ENCODE measurements at regions not wholly inside any gene's neighbourhood (a gene's known extent, or its start where the extent isn't known, plus 50 kb on each side); places are given as distances from the start of the nearest gene placed in this dataset.

DNA sequence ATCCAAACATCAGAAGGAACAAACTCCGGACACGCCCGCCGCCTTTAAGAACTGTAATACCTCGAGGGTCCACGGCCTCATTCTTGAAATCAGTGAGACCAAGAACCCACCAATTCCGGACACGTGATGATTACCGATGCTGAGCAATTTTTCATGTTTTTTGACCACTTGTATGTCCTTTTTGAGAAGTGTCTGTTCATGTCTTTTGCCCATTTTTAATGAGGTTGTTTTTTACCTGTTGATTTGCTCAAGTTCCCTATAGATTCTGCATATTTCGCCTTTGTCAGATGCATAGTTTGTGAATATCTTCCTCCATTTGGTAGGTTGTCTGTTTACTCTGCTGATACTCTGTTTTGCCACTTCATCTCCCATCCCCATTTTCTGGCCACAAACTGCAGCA lies 150.4 kb downstream of the IRS1 start:
- H3K4me1 ChIP-seq = peaks cover 42 to 75% of the 10 kb centered on the region in 2 donors
- DNase-seq = no peak
- intact Hi-C loops (cut with DNase I) = loop anchor here (10.0 kb wide), 1 partner anchor 146 kb away; the partner anchor contains the start of gene IRS1
- H3K27ac ChIP-seq = peak overlapping the region; percentile 90 to 96 (median 92)
- H3K9me3 ChIP-seq = no peaks in the 10 kb centered on the region
- WGBS, 2 donors = 96 to 99% methylated on average over 10 of the region's 10 CpGs
- no peaks in the 10 kb centered on the region for H3K27me3 ChIP-seq
- H3K36me3 ChIP-seq = no peaks in the 10 kb centered on the region
- no peak overlapping the region for H3K4me3 ChIP-seq (replicated peaks in 1 of 3)
- TF ChIP-seq POLR2A (IDR thresholded peaks at IDR 0.05) = no peak
- TF ChIP-seq, protein P1, sequence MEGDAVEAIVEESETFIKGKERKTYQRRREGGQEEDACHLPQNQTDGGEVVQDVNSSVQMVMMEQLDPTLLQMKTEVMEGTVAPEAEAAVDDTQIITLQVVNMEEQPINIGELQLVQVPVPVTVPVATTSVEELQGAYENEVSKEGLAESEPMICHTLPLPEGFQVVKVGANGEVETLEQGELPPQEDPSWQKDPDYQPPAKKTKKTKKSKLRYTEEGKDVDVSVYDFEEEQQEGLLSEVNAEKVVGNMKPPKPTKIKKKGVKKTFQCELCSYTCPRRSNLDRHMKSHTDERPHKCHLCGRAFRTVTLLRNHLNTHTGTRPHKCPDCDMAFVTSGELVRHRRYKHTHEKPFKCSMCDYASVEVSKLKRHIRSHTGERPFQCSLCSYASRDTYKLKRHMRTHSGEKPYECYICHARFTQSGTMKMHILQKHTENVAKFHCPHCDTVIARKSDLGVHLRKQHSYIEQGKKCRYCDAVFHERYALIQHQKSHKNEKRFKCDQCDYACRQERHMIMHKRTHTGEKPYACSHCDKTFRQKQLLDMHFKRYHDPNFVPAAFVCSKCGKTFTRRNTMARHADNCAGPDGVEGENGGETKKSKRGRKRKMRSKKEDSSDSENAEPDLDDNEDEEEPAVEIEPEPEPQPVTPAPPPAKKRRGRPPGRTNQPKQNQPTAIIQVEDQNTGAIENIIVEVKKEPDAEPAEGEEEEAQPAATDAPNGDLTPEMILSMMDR (IDR thresholded peaks at IDR 0.05) = no peak

DNA sequence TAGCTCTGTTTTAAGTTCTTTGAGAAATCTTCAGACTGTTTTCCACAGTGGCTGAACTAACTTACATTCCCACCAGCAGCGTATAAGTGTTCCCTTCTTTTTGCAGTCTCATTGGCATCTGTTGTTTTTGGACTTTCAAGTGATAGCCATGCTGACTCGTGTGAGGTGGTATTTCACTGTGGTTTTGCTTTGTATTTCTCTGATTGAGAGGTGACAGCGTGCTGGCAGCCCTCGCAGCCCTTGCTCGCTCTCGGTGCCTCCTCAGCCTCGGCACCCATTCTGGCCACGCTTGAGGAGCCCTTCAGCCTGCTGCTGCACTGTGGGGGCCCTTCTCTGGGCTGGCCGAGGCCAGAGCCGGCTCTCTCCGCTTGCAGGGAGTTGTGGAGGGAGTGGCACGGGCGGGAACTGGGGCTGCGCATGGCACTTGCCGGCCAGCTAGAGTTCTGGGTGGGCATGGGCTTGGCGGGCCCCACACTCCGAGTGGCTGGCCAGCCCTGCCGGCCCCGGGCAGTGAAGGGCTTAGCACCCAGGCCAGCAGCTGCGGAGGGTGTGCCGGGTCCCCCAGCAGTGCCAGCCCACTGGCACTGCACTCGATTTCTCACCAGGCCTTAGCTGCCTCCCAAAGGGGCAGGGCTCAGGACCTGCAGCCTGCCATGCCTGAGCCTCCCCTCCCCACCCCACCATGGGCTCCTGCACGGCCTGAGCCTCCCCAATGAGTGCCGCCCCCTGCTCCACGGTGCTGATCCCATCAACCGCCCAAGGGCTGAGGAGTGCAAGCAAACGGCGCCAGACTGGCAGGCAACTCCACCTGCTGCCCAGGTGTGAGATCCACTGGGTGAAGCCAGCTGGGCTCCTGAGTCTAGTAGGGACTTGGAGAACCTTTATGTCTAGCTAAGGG lies 151.8 kb downstream of the IRS1 start:
- Histone ChIP-seq H3K4me3 (replicated peaks in 1 of 3) (no peak overlapping the region), H3K36me3 (no peaks in the 10 kb centered on the region), H3K27ac (peak overlapping the region; percentile 85 to 90 (median 89)), H3K27me3 (no peaks in the 10 kb centered on the region), H3K9me3 (no peaks in the 10 kb centered on the region), H3K4me1 (peaks cover 50 to 81% of the 10 kb centered on the region in 2 donors)
- peak; percentile 91 to 95 for DNase-seq
- TF ChIP-seq, protein P1 (IDR thresholded peaks at IDR 0.05) = peak in 1 of 6 experiments; percentile 5
- peak in 1 of 2 donors; percentile 37 for TF ChIP-seq POLR2A (IDR thresholded peaks at IDR 0.05)
- WGBS, 2 donors = 54 to 77% methylated on average over 13 to 19 of the region's 28 CpGs
- intact Hi-C loops (cut with DNase I) = loop anchor here (10.0 kb wide), 1 partner anchor 147 kb away; the partner anchor contains the start of gene IRS1

DNA sequence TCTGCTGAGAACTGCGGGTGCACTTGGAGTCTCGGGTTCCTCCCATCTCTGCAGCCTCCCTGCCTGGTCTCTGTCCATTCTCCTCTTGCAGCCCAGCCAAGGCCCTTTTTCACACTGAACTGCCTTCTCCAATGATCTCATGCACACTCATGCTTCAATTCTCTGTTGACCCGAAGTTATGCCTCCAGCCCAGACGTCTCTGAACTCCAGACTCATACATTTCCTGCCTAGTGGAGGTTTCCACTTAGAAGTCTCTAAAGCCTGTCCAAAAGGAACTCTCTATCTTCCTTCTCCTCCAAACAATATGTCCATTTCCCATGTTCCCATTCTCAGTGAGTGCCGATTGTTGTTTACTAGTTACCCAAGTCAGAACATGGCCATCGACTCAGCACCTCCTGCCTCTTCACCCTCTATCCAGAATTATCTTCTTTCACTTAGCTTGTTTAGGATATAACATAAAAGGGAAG lies 155.2 kb downstream of the IRS1 start:
- H3K27ac ChIP-seq = peak overlapping the region; percentile 40 to 90 (median 66)

DNA sequence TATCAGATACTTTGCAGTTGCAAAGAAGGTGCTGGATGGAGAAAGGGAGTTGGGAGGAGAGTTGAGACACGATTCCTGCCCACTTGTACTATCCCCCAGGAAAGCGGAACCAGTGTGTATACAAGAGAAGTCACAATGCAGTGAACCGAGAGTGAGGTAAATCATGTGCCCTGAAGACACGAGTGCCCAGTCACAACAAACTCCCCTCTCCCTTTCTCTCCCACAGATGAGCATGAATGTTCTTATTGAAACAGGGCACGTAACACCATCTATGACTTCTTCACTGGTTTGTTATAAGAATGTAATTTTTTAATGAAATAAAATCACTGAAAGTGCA lies 155.7 kb downstream of the IRS1 start:
- TF ChIP-seq, protein P1 (IDR thresholded peaks at IDR 0.05) = no peak
- TF ChIP-seq POLR2A (IDR thresholded peaks at IDR 0.05) = peak in 1 of 2 donors; percentile 17
- Histone ChIP-seq H3K36me3 (no peaks in the 10 kb centered on the region), H3K27ac (peak overlapping the region; percentile 40 to 90 (median 66)), H3K4me3 (replicated peaks in 1 of 3) (no peak overlapping the region), H3K4me1 (peaks cover 36 to 52% of the 10 kb centered on the region in 2 donors), H3K9me3 (no peaks in the 10 kb centered on the region), H3K27me3 (no peaks in the 10 kb centered on the region)
- intact Hi-C loops (cut with DNase I) = loop anchor here (10.0 kb wide), 1 partner anchor 151 kb away; the partner anchor contains the start of gene IRS1
- DNase-seq = peak; percentile 58 to 59
- WGBS, 2 donors = 28 to 34% methylated on average over 5 of the region's 5 CpGs

More for the DNA sequence above, 155.2 kb downstream of the IRS1 start:
- Histone ChIP-seq H3K4me1 (peaks cover 39 to 57% of the 10 kb centered on the region in 2 donors), H3K9me3 (no peaks in the 10 kb centered on the region), H3K4me3 (replicated peaks in 1 of 3) (no peak overlapping the region), H3K27me3 (no peaks in the 10 kb centered on the region), H3K36me3 (no peaks in the 10 kb centered on the region)
- peak; percentile 21 to 25 for DNase-seq
- TF ChIP-seq, protein P1 (IDR thresholded peaks at IDR 0.05) = peak in 1 of 6 experiments; percentile 12
- no peak for TF ChIP-seq POLR2A (IDR thresholded peaks at IDR 0.05)
- WGBS, 2 donors = 52 to 56% methylated on average over 6 of the region's 6 CpGs
- intact Hi-C loops (cut with DNase I) = loop anchor here (10.0 kb wide), 1 partner anchor 150 kb away; the partner anchor contains the start of gene IRS1
